Panc1 (cell line): ENCODE measurements at regions not wholly inside any gene's neighbourhood (a gene's known extent, or its start where the extent isn't known, plus 50 kb on each side); places are given as distances from the start of the nearest gene placed in this dataset.
"Not testable (repeated sequence)": the region's sequence is repeated elsewhere in the genome, so short reads cannot be mapped to it uniquely, and the experiment has no call there.

Experiments used
- ATAC-seq: fragments of 200-7000 bp; cut with Tn5 transposase; 2 replicates; pipeline ENCODE4 v1.9.1; 2020; ENCODE audit warnings: mild to moderate bottlenecking, moderate library complexity
- BruUV-seq: library from RNA; stranded (reverse); fragments of 400-500 nt; replicated peaks from 2 replicates; lab custom pipeline; 2021; lab: Mats Ljungman, UMichigan
- CTCF ChIA-PET: fragments of 300-600 bp; sonication (Branson Sonifier 250); formaldehyde crosslinking; loops from one replicate; lab custom pipeline; 2022; ENCODE audit warnings: antibody characterized with exemption; lab: Charles Lee
- POLR2A ChIA-PET: fragments of 300-600 bp; sonication (Branson Sonifier 250); formaldehyde crosslinking; loops from one replicate; lab custom pipeline; 2022; ENCODE audit warnings: antibody characterized with exemption; lab: Charles Lee
- DNase-seq: peaks from one replicate; pipeline ENCODE4 v3.0.0-alpha.2; 2010; ENCODE audit warnings: low read depth, low spot score
- H3K27ac ChIP-seq: 2 replicates; pipeline ENCODE4 v1.5.1; 2011; ENCODE audit warnings: mild to moderate bottlenecking, low read length, inconsistent platforms
- H3K27me3 ChIP-seq: fragments of 200-500 bp; sonication (Bioruptor generic); 2 replicates; pipeline ENCODE4 v1.6.0; 2014; ENCODE audit warnings: low read length, inconsistent platforms; ENCODE audit not compliant: control insufficient read depth, insufficient read depth
- H3K36me3 ChIP-seq: fragments of 200-500 bp; sonication (Bioruptor generic); 2 replicates; pipeline ENCODE4 v1.5.1; 2014; ENCODE audit warnings: inconsistent platforms, mild to moderate bottlenecking, low read length, moderate library complexity; ENCODE audit not compliant: control insufficient read depth, insufficient read depth
- H3K4me1 ChIP-seq: 2 replicates; pipeline ENCODE4 v1.5.1; 2011; ENCODE audit warnings: inconsistent platforms, mild to moderate bottlenecking, low read length, moderate library complexity; ENCODE audit not compliant: control insufficient read depth, insufficient read depth
- H3K4me3 ChIP-seq, 2 experiments: 2 replicates each; pipeline ENCODE4 v1.5.1; 2011 to 2012; ENCODE audit warnings: low read depth in 2 of 2, low read length in 2 of 2, mild to moderate bottlenecking in 2 of 2, inconsistent platforms in 1 of 2, moderate library complexity in 1 of 2
- H3K9me3 ChIP-seq: fragments of 200-500 bp; sonication (Bioruptor generic); 2 replicates; pipeline ENCODE4 v1.5.1; 2014; ENCODE audit warnings: low read depth, mild to moderate bottlenecking, inconsistent platforms, low read length, moderate library complexity; ENCODE audit not compliant: control insufficient read depth, insufficient read depth
- POLR2AphosphoS5 ChIP-seq: IDR thresholded peaks from 2 replicates; pipeline ENCODE4 v1.6.1; 2012; ENCODE audit warnings: mild to moderate bottlenecking, low read depth, low read length, moderate library complexity
- SIN3A ChIP-seq: IDR thresholded peaks from 2 replicates; pipeline ENCODE4 v1.6.1; 2012; ENCODE audit warnings: low read depth, mild to moderate bottlenecking, low read length, moderate library complexity, borderline replicate concordance; ENCODE audit not compliant: insufficient read depth
- TCF7L2 ChIP-seq: IDR thresholded peaks from 2 replicates; pipeline ENCODE4 v1.6.1; 2011; ENCODE audit warnings: mild to moderate bottlenecking, low read depth, low read length, inconsistent platforms
- in situ Hi-C: cut with HindIII; loops from 2 replicates; pipeline ENCODE4 v1.10.0; 2016; ENCODE audit warnings: low sequenced_read_pairs, low pct_unique_long_range_greater_than_20kb
- intact Hi-C: fragments of 100-400 bp; cut with micrococcal nuclease; formaldehyde crosslinking; loops from one replicate; pipeline ENCODE4 v1.10.0; 2022; ENCODE audit not compliant: unreplicated experiment
- TF ChIP-seq, protein P1 (sequence below): fragments of 450-650 bp; IDR thresholded peaks from 2 replicates; pipeline ENCODE4 v1.5.1; 2017; ENCODE audit warnings: mild to moderate bottlenecking
- TF ChIP-seq, protein P2 (sequence below), 2 experiments: IDR thresholded peaks; 2 replicates each; pipeline ENCODE4 v1.6.1; 2011 to 2012; ENCODE audit warnings: low read depth in 2 of 2, control low read depth in 1 of 2, low read length in 1 of 2, mild to moderate bottlenecking in 1 of 2, moderate library complexity in 1 of 2; ENCODE audit not compliant: insufficient read depth in 1 of 2

DNA sequence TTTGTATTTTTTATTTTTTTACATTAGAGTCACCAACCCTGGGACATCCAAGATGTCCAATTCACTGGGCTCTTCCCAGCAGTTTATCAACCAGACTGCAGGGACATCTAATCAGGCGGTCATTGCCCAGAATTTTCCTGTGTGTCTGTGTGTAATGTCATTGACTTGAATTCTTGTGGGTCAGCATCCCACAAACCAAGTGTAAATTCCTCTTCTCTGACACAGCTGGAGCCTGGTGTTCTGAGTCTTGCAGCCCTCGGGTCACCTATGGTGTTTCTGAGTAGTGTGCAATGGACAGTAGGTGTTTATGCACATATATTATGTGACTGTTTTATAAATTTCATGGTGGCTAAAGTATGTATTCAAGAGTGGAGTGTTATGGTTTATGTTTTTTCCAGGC, 815.7 kb downstream of the SEMA5A start:
- TF ChIP-seq, protein P1, sequence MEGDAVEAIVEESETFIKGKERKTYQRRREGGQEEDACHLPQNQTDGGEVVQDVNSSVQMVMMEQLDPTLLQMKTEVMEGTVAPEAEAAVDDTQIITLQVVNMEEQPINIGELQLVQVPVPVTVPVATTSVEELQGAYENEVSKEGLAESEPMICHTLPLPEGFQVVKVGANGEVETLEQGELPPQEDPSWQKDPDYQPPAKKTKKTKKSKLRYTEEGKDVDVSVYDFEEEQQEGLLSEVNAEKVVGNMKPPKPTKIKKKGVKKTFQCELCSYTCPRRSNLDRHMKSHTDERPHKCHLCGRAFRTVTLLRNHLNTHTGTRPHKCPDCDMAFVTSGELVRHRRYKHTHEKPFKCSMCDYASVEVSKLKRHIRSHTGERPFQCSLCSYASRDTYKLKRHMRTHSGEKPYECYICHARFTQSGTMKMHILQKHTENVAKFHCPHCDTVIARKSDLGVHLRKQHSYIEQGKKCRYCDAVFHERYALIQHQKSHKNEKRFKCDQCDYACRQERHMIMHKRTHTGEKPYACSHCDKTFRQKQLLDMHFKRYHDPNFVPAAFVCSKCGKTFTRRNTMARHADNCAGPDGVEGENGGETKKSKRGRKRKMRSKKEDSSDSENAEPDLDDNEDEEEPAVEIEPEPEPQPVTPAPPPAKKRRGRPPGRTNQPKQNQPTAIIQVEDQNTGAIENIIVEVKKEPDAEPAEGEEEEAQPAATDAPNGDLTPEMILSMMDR = no peak
- TF ChIP-seq POLR2AphosphoS5 (no peak), SIN3A (no peak), TCF7L2 (no peak)
- TF ChIP-seq, protein P2, sequence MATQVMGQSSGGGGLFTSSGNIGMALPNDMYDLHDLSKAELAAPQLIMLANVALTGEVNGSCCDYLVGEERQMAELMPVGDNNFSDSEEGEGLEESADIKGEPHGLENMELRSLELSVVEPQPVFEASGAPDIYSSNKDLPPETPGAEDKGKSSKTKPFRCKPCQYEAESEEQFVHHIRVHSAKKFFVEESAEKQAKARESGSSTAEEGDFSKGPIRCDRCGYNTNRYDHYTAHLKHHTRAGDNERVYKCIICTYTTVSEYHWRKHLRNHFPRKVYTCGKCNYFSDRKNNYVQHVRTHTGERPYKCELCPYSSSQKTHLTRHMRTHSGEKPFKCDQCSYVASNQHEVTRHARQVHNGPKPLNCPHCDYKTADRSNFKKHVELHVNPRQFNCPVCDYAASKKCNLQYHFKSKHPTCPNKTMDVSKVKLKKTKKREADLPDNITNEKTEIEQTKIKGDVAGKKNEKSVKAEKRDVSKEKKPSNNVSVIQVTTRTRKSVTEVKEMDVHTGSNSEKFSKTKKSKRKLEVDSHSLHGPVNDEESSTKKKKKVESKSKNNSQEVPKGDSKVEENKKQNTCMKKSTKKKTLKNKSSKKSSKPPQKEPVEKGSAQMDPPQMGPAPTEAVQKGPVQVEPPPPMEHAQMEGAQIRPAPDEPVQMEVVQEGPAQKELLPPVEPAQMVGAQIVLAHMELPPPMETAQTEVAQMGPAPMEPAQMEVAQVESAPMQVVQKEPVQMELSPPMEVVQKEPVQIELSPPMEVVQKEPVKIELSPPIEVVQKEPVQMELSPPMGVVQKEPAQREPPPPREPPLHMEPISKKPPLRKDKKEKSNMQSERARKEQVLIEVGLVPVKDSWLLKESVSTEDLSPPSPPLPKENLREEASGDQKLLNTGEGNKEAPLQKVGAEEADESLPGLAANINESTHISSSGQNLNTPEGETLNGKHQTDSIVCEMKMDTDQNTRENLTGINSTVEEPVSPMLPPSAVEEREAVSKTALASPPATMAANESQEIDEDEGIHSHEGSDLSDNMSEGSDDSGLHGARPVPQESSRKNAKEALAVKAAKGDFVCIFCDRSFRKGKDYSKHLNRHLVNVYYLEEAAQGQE (IDR thresholded peaks at IDR 0.05; ENCODE audit: insufficient read depth in 1 of 2, low read depth in 2 of 2, low read length in 1 of 2) = no peak
- no peak overlapping the region for H3K27ac ChIP-seq
- CTCF ChIA-PET = no interaction called here

DNA sequence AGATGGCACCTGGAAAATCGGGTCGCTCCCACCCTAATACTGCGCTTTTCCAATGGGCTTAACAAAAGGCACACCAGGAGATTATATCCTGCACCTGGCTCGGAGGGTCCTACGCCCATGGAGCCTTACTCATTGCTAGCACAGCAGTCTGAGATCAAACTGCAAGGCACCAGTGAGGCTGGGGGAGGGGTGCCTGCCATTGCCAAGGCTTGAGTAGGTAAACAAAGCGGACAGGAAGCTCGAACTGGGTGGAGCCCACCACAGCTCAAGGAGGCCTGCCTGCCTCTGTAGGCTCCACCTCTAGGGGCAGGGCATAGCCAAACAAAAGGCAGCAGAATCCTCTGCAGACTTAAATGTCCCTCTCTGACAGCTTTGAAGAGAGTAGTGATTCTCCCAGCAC, 814.8 kb downstream of the SEMA5A start:
- BruUV-seq, DNase-seq, in situ Hi-C loops, H3K4me3 ChIP-seq, CTCF ChIA-PET, H3K9me3 ChIP-seq, H3K4me1 ChIP-seq, H3K36me3 ChIP-seq, POLR2A ChIA-PET, H3K27me3 ChIP-seq, intact Hi-C loops, H3K27ac ChIP-seq, ATAC-seq: not testable (repeated sequence)

More for the DNA sequence above, 815.7 kb downstream of the SEMA5A start:
- H3K36me3 ChIP-seq = no peaks in the 10 kb centered on the region
- H3K4me1 ChIP-seq = no peaks in the 10 kb centered on the region
- no peak overlapping the region for H3K4me3 ChIP-seq
- H3K27me3 ChIP-seq = no peaks in the 10 kb centered on the region
- in situ Hi-C loops (no loop called here), intact Hi-C loops (no loop called here)
- BruUV-seq = no TSS peak
- POLR2A ChIA-PET = no interaction called here
- ATAC-seq = no peak
- no peak for DNase-seq
- no peaks in the 10 kb centered on the region; the same call in 1 of the 2 replicates for H3K9me3 ChIP-seq

DNA sequence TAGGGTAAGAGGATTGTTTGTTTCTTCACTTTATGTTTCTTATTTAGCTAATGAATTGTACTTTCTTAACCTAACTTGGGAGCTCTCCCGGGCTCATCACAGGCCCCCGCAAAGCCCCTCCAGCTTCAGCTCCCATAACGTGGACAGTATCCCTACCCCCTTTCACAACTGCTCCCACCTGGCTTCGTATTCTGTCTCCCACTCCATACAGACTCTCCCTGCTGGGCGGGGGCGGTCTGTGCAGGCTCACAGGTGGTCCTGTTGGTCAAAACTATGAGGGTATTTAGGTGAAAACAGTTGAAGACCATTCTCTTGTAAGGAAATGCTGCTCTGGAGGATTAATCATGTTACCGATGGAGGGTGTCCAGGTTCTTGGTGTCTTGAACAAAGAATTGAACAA, 805.3 kb downstream of the SEMA5A start:
- TF ChIP-seq, protein P2 (IDR thresholded peaks at IDR 0.05; ENCODE audit: insufficient read depth in 1 of 2, low read depth in 2 of 2, low read length in 1 of 2) = no peak
- TF ChIP-seq POLR2AphosphoS5 (no peak), SIN3A (no peak), TCF7L2 (no peak)
- TF ChIP-seq, protein P1 = no peak
- intact Hi-C loops (no loop called here), in situ Hi-C loops (no loop called here)
- BruUV-seq = no TSS peak
- POLR2A ChIA-PET = no interaction called here
- no peak overlapping the region for H3K4me3 ChIP-seq
- DNase-seq (no peak), ATAC-seq (no peak)
- no peaks in the 10 kb centered on the region for H3K4me1 ChIP-seq
- H3K27ac ChIP-seq = no peak overlapping the region
- no peaks in the 10 kb centered on the region for H3K36me3 ChIP-seq
- no peaks in the 10 kb centered on the region for H3K27me3 ChIP-seq
- no peaks in the 10 kb centered on the region for H3K9me3 ChIP-seq
- CTCF ChIA-PET = no interaction called here
